Naive thymus-derived CD4-positive, alpha-beta T cell (primary cell): ENCODE measurements at regions not wholly inside any gene's neighbourhood (a gene's known extent, or its start where the extent isn't known, plus 50 kb on each side); places are given as distances from the start of the nearest gene placed in this dataset.

ENCODE experiments used
- ATAC-seq: fragments of 150-1000 bp; cut with Tn5 transposase; 2 replicates; pipeline ENCODE4 v1.10.0; 2021; ENCODE audit warnings: mild to moderate bottlenecking, moderate library complexity
- CTCF ChIA-PET: fragments of 350-600 bp; sonication (Branson Sonifier 250); formaldehyde crosslinking; loops from one replicate; lab custom pipeline; 2021; ENCODE audit warnings: antibody characterized with exemption; lab: Charles Lee
- POLR2A ChIA-PET: fragments of 350-600 bp; sonication (Branson Sonifier 250); formaldehyde crosslinking; loops from one replicate; lab custom pipeline; 2021; ENCODE audit warnings: antibody characterized with exemption, inconsistent platforms; lab: Charles Lee
- DNase-seq, 9 donors: peaks; one replicate each; pipeline versions ENCODE4 v3.0.0 to v3.0.0-alpha.2; 2020 to 2022; ENCODE audit warnings: mixed read lengths in 1 of 9
- H3K27ac ChIP-seq: one replicate; pipeline ENCODE4 v1.7.0; 2013; ENCODE audit warnings: mild to moderate bottlenecking, low read depth, low read length, moderate library complexity
- H3K27me3 ChIP-seq, 2 donors: one replicate each; pipeline ENCODE4 v1.7.0; 2013; ENCODE audit warnings: low read length in 2 of 2, mild to moderate bottlenecking in 2 of 2, moderate library complexity in 2 of 2; ENCODE audit not compliant: control insufficient read depth in 2 of 2, insufficient read depth in 2 of 2
- H3K36me3 ChIP-seq, 3 experiments: 1 replicate in 2 of 3; 2 replicates in 1 of 3; pipeline ENCODE4 v1.7.0; 2013; ENCODE audit warnings: low read length in 3 of 3, mild to moderate bottlenecking in 3 of 3, moderate library complexity in 1 of 3; ENCODE audit not compliant: insufficient read depth in 3 of 3, control insufficient read depth in 2 of 3
- H3K4me1 ChIP-seq, 2 donors: one replicate each; pipeline ENCODE4 v1.7.0; 2013; ENCODE audit warnings: low read length in 2 of 2, mild to moderate bottlenecking in 2 of 2, moderate library complexity in 1 of 2; ENCODE audit not compliant: control insufficient read depth in 2 of 2, insufficient read depth in 2 of 2
- H3K4me3 ChIP-seq: 2 replicates; pipeline ENCODE4 v1.7.0; 2013; ENCODE audit warnings: mild to moderate bottlenecking, low read length
- H3K9me3 ChIP-seq, 3 experiments: 1 replicate in 2 of 3; 2 replicates in 1 of 3; pipeline ENCODE4 v1.7.0; 2013; ENCODE audit warnings: low read length in 3 of 3; ENCODE audit not compliant: control insufficient read depth in 2 of 3
- H3K27ac Mint-ChIP-seq, 9 donors: one replicate each; pipeline ENCODE4 v1.8.0; 2020 to 2022; ENCODE audit warnings: mixed read lengths in 9 of 9, mild to moderate bottlenecking in 8 of 9, moderate library complexity in 5 of 9, inconsistent platforms in 2 of 9
- H3K27me3 Mint-ChIP-seq, 5 donors: one replicate each; pipeline ENCODE4 v1.8.0; 2021 to 2022; ENCODE audit warnings: mixed read lengths in 5 of 5, mild to moderate bottlenecking in 1 of 5
- H3K36me3 Mint-ChIP-seq, 5 donors: one replicate each; pipeline ENCODE4 v1.8.0; 2020 to 2022; ENCODE audit warnings: mixed read lengths in 5 of 5, mild to moderate bottlenecking in 3 of 5, inconsistent platforms in 1 of 5
- H3K4me1 Mint-ChIP-seq, 7 donors: one replicate each; pipeline ENCODE4 v1.8.0; 2020 to 2022; ENCODE audit warnings: mixed read lengths in 7 of 7, mild to moderate bottlenecking in 3 of 7, inconsistent platforms in 1 of 7
- H3K4me3 Mint-ChIP-seq, 10 donors: one replicate each; pipeline ENCODE4 v1.8.0; 2020 to 2022; ENCODE audit warnings: mild to moderate bottlenecking in 10 of 10, mixed read lengths in 10 of 10, moderate library complexity in 6 of 10, inconsistent platforms in 2 of 10
- H3K9me3 Mint-ChIP-seq, 11 donors: one replicate each; pipeline ENCODE4 v1.8.0; 2020 to 2022; ENCODE audit warnings: mixed read lengths in 11 of 11, mild to moderate bottlenecking in 4 of 11, inconsistent platforms in 1 of 11, moderate library complexity in 1 of 11
- intact Hi-C, 2 donors: fragments of 100-400 bp; cut with micrococcal nuclease; formaldehyde crosslinking; loops; one replicate each; pipeline ENCODE4 v1.15.1; 2023

- no peaks in the 10 kb centered on the region for H3K36me3 ChIP-seq
- no peak for ATAC-seq
- no peaks in the 10 kb centered on the region for H3K4me1 ChIP-seq
- no peak overlapping the region for H3K27ac ChIP-seq
- Mint-ChIP-seq H3K9me3 (peaks cover 0 to 4% (median 0%) of the 10 kb centered on the region in 11 donors), H3K27ac (no peak overlapping the region), H3K27me3 (no peaks in the 10 kb centered on the region), H3K4me1 (no peaks in the 10 kb centered on the region), H3K4me3 (no peak overlapping the region), H3K36me3 (peaks cover 0 to 15% (median 6%) of the 10 kb centered on the region in 5 donors)
- no peak for DNase-seq
- intact Hi-C loops = no loop called here
- H3K27me3 ChIP-seq = no peaks in the 10 kb centered on the region
- H3K4me3 ChIP-seq = no peak overlapping the region
- ChIA-PET POLR2A (no interaction called here), CTCF (no interaction called here)
- H3K9me3 ChIP-seq = no peaks in the 10 kb centered on the region
Measured at GRCh38 chr2:3117650-3118216, 259.9 kb downstream of the EIPR1 start.

GRCh38 chr2:3116371-3116770 lies 261.2 kb downstream of the EIPR1 start:
- Mint-ChIP-seq H3K27ac (no peak overlapping the region), H3K4me3 (no peak overlapping the region), H3K9me3 (peaks cover 0 to 4% (median 0%) of the 10 kb centered on the region in 11 donors), H3K36me3 (peaks cover 0 to 15% (median 6%) of the 10 kb centered on the region in 5 donors), H3K4me1 (no peaks in the 10 kb centered on the region), H3K27me3 (no peaks in the 10 kb centered on the region)
- CTCF ChIA-PET = no interaction called here
- intact Hi-C loops = no loop called here
- Histone ChIP-seq H3K27ac (no peak overlapping the region), H3K9me3 (no peaks in the 10 kb centered on the region), H3K4me1 (no peaks in the 10 kb centered on the region), H3K36me3 (no peaks in the 10 kb centered on the region), H3K4me3 (no peak overlapping the region), H3K27me3 (no peaks in the 10 kb centered on the region)
- POLR2A ChIA-PET = no interaction called here
- DNase-seq (no peak), ATAC-seq (no peak)

GRCh38 chr2:3115301-3116042 lies 262.1 kb downstream of the EIPR1 start:
- H3K36me3 Mint-ChIP-seq = peaks cover 0 to 15% (median 6%) of the 10 kb centered on the region in 5 donors
- no peak overlapping the region for H3K4me3 Mint-ChIP-seq
- H3K27ac Mint-ChIP-seq = no peak overlapping the region
- no peak for DNase-seq
- Histone ChIP-seq H3K27me3 (no peaks in the 10 kb centered on the region), H3K4me1 (no peaks in the 10 kb centered on the region), H3K4me3 (no peak overlapping the region), H3K9me3 (no peaks in the 10 kb centered on the region), H3K36me3 (no peaks in the 10 kb centered on the region), H3K27ac (no peak overlapping the region)
- ATAC-seq = no peak
- peaks cover 0 to 6% (median 0%) of the 10 kb centered on the region in 11 donors for H3K9me3 Mint-ChIP-seq
- no peaks in the 10 kb centered on the region for H3K27me3 Mint-ChIP-seq
- CTCF ChIA-PET = interaction anchor here (0.6 kb wide), 1 partner anchor 458 kb away, joined by 4 read pairs; no protein-coding TSS in a partner anchor
- no peaks in the 10 kb centered on the region for H3K4me1 Mint-ChIP-seq
- POLR2A ChIA-PET = no interaction called here
- intact Hi-C loops = no loop called here

GRCh38 chr2:3114406-3115185 lies 263.0 kb downstream of the EIPR1 start:
- ChIA-PET POLR2A (no interaction called here), CTCF (interaction anchor here (0.6 kb wide), 1 partner anchor 457 kb away, joined by 4 read pairs; no protein-coding TSS in a partner anchor)
- no peaks in the 10 kb centered on the region for H3K36me3 ChIP-seq
- H3K27ac ChIP-seq = no peak overlapping the region
- no peak for ATAC-seq
- no peaks in the 10 kb centered on the region for H3K4me1 ChIP-seq
- no peak overlapping the region for H3K4me3 Mint-ChIP-seq
- peaks cover 0 to 15% (median 6%) of the 10 kb centered on the region in 5 donors for H3K36me3 Mint-ChIP-seq
- H3K9me3 ChIP-seq = no peaks in the 10 kb centered on the region
- H3K4me1 Mint-ChIP-seq = no peaks in the 10 kb centered on the region
- H3K27me3 Mint-ChIP-seq = no peaks in the 10 kb centered on the region
- H3K4me3 ChIP-seq = no peak overlapping the region
- H3K9me3 Mint-ChIP-seq = peaks cover 0 to 11% (median 0%) of the 10 kb centered on the region in 11 donors
- H3K27me3 ChIP-seq = no peaks in the 10 kb centered on the region
- intact Hi-C loops = no loop called here
- DNase-seq = no peak
- no peak overlapping the region for H3K27ac Mint-ChIP-seq

GRCh38 chr2:3113769-3114168 lies 263.8 kb downstream of the EIPR1 start:
- Mint-ChIP-seq H3K27ac (no peak overlapping the region), H3K4me3 (no peak overlapping the region), H3K36me3 (peaks cover 0 to 15% (median 6%) of the 10 kb centered on the region in 5 donors), H3K9me3 (peaks cover 0 to 11% (median 0%) of the 10 kb centered on the region in 11 donors), H3K27me3 (no peaks in the 10 kb centered on the region), H3K4me1 (no peaks in the 10 kb centered on the region)
- intact Hi-C loops = no loop called here
- Histone ChIP-seq H3K36me3 (no peaks in the 10 kb centered on the region), H3K9me3 (no peaks in the 10 kb centered on the region), H3K27me3 (no peaks in the 10 kb centered on the region), H3K4me3 (no peak overlapping the region), H3K27ac (no peak overlapping the region), H3K4me1 (no peaks in the 10 kb centered on the region)
- ChIA-PET POLR2A (no interaction called here), CTCF (no interaction called here)
- DNase-seq = no peak
- no peak for ATAC-seq

- CTCF ChIA-PET = no interaction called here
- Mint-ChIP-seq H3K4me1 (no peaks in the 10 kb centered on the region), H3K27me3 (no peaks in the 10 kb centered on the region), H3K9me3 (peaks cover 0 to 11% (median 0%) of the 10 kb centered on the region in 11 donors), H3K27ac (no peak overlapping the region), H3K36me3 (peaks cover 0 to 15% (median 5%) of the 10 kb centered on the region in 5 donors), H3K4me3 (no peak overlapping the region)
- H3K27ac ChIP-seq = no peak overlapping the region
- ATAC-seq (no peak), DNase-seq (no peak)
- POLR2A ChIA-PET = no interaction called here
- no peaks in the 10 kb centered on the region for H3K9me3 ChIP-seq
- intact Hi-C loops = no loop called here
- no peaks in the 10 kb centered on the region for H3K27me3 ChIP-seq
- H3K36me3 ChIP-seq = no peaks in the 10 kb centered on the region
- no peak overlapping the region for H3K4me3 ChIP-seq
- no peaks in the 10 kb centered on the region for H3K4me1 ChIP-seq
Measured at GRCh38 chr2:3113122-3113521, 264.5 kb downstream of the EIPR1 start.
